ENCODE measurements at regions not wholly inside any gene's neighbourhood (a gene's known extent, or its start where the extent isn't known, plus 50 kb on each side); places are given as distances from the start of the nearest gene placed in this dataset.
"Not testable (repeated sequence)": the region's sequence is repeated elsewhere in the genome, so short reads cannot be mapped to it uniquely, and the experiment has no call there.

- DNase-seq (ENCODE audit: missing footprints) (no peak), ATAC-seq (no peak)
- intact Hi-C loops (cut with DNase I): no loop called here
These were observed 172.4 kb upstream of the SPOPL start for GRCh38 chr2:138329162-138329561.

- ATAC-seq (no peak), DNase-seq (ENCODE audit: missing footprints) (no peak)
- intact Hi-C loops (cut with DNase I): no loop called here
These were observed 172.0 kb upstream of the SPOPL start for GRCh38 chr2:138329591-138329990.

GRCh38 chr2:138333121-138333520 lies 168.4 kb upstream of the SPOPL start:
- no peak for DNase-seq (ENCODE audit: missing footprints)

GRCh38 chr2:138333677-138334076 lies 167.9 kb upstream of the SPOPL start:
- intact Hi-C loops (cut with DNase I): no loop called here
- ATAC-seq (no peak), DNase-seq (ENCODE audit: missing footprints) (no peak)

More at GRCh38 chr2:138333121-138333520, 168.4 kb upstream of the SPOPL start:
- ATAC-seq: no peak
- intact Hi-C loops (cut with DNase I): no loop called here

- intact Hi-C loops (cut with DNase I): no loop called here
- ATAC-seq (no peak), DNase-seq (ENCODE audit: missing footprints) (no peak)
These were observed 167.2 kb upstream of the SPOPL start for GRCh38 chr2:138334323-138334722.

GRCh38 chr2:138335036-138335435 lies 166.5 kb upstream of the SPOPL start:
- DNase-seq (ENCODE audit: missing footprints): no peak
- ATAC-seq: no peak
- intact Hi-C loops (cut with DNase I): no loop called here

- DNase-seq (ENCODE audit: missing footprints): no peak
- intact Hi-C loops (cut with DNase I): no loop called here
- ATAC-seq: no peak
These were observed 165.4 kb upstream of the SPOPL start for GRCh38 chr2:138336146-138336545.

GRCh38 chr2:138355244-138355643 lies 146.3 kb upstream of the SPOPL start:
- ATAC-seq (no peak), DNase-seq (ENCODE audit: missing footprints) (no peak)
- intact Hi-C loops (cut with DNase I): no loop called here

GRCh38 chr2:138356178-138356577 lies 145.4 kb upstream of the SPOPL start:
- intact Hi-C loops (cut with DNase I): no loop called here
- no peak for ATAC-seq

GRCh38 chr2:138359532-138359931 lies 142.0 kb upstream of the SPOPL start:
- intact Hi-C loops (cut with DNase I): no loop called here
- ATAC-seq (no peak), DNase-seq (ENCODE audit: missing footprints) (no peak)

More at GRCh38 chr2:138356178-138356577, 145.4 kb upstream of the SPOPL start:
- no peak for DNase-seq (ENCODE audit: missing footprints)

- ATAC-seq (no peak), DNase-seq (ENCODE audit: missing footprints) (no peak)
- intact Hi-C loops (cut with DNase I): no loop called here
These were observed 136.9 kb upstream of the SPOPL start for GRCh38 chr2:138364554-138365162.

GRCh38 chr2:138365581-138365980 lies 136.0 kb upstream of the SPOPL start:
- intact Hi-C loops (cut with DNase I): no loop called here
- DNase-seq (ENCODE audit: missing footprints): no peak
- no peak for ATAC-seq

- DNase-seq (ENCODE audit: missing footprints): no peak
- no peak for ATAC-seq
- intact Hi-C loops (cut with DNase I): no loop called here
These were observed 131.7 kb upstream of the SPOPL start for GRCh38 chr2:138369856-138370255.

GRCh38 chr2:138373993-138374408 lies 127.6 kb upstream of the SPOPL start:
- ATAC-seq (no peak), DNase-seq (ENCODE audit: missing footprints) (no peak)
- intact Hi-C loops (cut with DNase I): loop anchor here (2.0 kb wide), 1 partner anchor 427 kb away; no protein-coding TSS in a partner anchor

GRCh38 chr2:138381373-138381772 lies 120.2 kb upstream of the SPOPL start:
- ATAC-seq (no peak), DNase-seq (ENCODE audit: missing footprints) (no peak)
- intact Hi-C loops (cut with DNase I): no loop called here

- intact Hi-C loops (cut with DNase I): no loop called here
These were observed 118.9 kb upstream of the SPOPL start for GRCh38 chr2:138382672-138383071.

GRCh38 chr2:138386191-138386590 lies 115.4 kb upstream of the SPOPL start:
- ATAC-seq; intact Hi-C loops (cut with DNase I); DNase-seq (ENCODE audit: missing footprints): not testable (repeated sequence)

More at GRCh38 chr2:138382672-138383071, 118.9 kb upstream of the SPOPL start:
- ATAC-seq (no peak), DNase-seq (ENCODE audit: missing footprints) (no peak)

- no peak for ATAC-seq
- intact Hi-C loops (cut with DNase I): no loop called here
These were observed 112.5 kb upstream of the SPOPL start for GRCh38 chr2:138389063-138389462.

GRCh38 chr2:138390316-138390945 lies 111.1 kb upstream of the SPOPL start:
- ATAC-seq (no peak), DNase-seq (ENCODE audit: missing footprints) (no peak)
- intact Hi-C loops (cut with DNase I): no loop called here

More at GRCh38 chr2:138389063-138389462, 112.5 kb upstream of the SPOPL start:
- no peak for DNase-seq (ENCODE audit: missing footprints)

GRCh38 chr2:138391946-138392345 lies 109.6 kb upstream of the SPOPL start:
- intact Hi-C loops (cut with DNase I): no loop called here
- ATAC-seq: no peak
- DNase-seq (ENCODE audit: missing footprints): no peak
